Fibroblast of skin of left quadriceps (primary cell): ENCODE measurements at regions not wholly inside any gene's neighbourhood (a gene's known extent, or its start where the extent isn't known, plus 50 kb on each side); places are given as distances from the start of the nearest gene placed in this dataset.
A peak's percentile ranks its signal among the peaks of the same experiment; 100 is the strongest.
"Not testable (repeated sequence)": the region's sequence is repeated elsewhere in the genome, so short reads cannot be mapped to it uniquely, and the experiment has no call there.

Experiments
- DNase-seq, 2 experiments: peaks; one replicate each; pipeline ENCODE4 v3.0.0-alpha.2; 2013; ENCODE audit warnings: low read depth in 2 of 2

DNA sequence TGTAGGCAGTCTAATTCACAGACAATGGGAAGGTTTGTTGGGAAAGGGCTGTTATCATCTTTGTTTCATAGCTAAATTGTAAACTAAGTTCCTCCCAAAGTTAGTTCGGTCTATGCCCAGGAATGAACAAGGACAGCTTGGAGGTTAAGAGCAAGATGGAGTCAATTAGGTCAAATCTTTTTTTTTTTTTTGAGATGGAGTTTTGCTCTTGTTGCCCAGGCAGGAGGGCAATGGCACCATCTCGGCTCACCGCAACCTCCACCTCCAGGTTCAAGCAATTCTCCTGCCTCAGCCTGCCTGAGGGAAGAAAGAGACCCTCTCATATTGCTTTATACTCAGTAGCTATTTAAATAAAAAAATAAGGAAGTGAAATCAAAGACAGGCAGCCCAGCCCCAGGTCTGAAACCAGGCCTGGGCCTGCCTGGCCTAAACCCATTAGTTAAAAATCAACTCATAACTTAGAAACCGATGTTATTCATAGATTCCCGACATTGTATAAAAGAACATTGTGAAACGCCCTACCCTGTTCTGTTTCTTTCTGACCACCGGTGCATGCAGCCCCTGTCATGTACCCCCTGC is 297.4 kb upstream of the SGCG start:
- DNase-seq = no peak

DNA sequence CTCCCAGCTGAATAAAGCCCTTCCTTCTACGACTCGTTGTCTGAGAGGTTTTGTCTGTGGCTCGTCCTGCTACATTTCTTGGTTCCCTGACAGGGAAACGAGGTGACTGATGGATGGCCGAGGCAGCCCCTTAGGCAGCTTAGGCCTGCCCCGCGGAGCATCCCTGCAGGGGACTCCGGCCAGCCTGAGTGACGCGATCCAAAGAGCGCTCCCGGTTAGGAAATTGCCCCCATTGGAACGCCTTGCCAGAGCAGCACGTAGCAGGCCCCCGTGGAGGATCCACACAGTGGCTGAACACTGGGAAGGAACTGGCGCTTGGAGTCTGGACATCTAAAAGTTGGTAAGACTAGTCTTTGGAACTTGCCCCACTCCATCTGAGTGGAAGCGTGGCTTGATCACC is 296.8 kb upstream of the SGCG start:
- no peak for DNase-seq

DNA sequence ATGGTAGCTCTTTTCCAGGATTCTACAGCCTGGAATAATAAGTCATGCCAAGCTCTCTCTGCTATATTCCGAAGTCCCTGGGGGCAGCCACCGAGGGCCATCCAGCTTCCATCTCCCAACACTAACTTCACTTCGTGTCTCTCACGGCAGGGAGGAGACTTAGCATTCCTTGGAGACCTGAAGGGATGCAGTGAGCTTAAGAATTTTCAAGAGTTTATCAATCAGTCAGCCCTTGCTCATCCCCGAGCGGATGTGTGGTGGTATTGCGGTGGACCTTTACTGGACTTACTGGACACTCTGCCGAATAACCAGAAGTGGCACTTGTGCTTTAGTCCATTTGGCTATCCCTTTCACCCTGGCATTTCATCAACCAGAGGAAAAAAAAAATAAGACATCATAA is 294.7 kb upstream of the SGCG start:
- not testable (repeated sequence) for DNase-seq

DNA sequence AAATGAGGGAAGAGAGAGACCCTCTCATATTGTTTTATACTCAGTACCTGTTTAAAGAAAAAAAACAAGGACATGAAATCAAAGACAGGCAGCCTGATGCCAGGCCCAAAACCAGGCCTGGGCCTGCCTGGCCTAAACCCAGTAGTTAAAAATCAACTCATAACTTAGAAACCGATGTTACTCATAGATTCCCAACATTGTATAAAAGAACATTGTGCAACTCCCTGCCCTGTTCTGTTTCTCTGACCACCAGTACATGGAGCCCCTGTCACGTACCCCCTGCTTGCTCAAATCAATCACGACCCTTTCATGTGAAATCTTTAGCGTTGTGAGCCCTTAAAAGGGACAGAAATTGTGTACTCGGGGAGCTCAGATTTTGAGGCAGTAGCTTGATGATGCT is 291.4 kb upstream of the SGCG start:
- DNase-seq = not testable (repeated sequence)

DNA sequence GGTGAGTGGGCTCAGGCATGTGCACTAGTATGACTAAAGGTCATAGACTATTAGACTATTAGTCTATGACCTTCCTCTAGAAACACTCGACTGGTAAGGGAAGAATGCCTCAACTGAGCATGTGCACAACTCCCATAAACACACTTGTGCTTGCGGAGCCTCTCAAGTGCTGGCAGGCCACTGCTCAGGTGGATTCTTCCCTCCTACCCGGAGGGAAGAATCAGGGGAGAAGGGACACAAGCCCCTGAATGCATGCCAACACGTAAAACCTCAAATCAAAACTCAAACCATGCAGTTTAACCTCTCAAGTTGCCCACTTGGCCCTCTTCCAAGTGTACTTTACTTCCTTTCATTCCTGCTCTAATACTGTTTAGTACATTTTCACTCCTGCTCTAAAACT is 287.6 kb upstream of the SGCG start:
- DNase-seq = no peak

DNA sequence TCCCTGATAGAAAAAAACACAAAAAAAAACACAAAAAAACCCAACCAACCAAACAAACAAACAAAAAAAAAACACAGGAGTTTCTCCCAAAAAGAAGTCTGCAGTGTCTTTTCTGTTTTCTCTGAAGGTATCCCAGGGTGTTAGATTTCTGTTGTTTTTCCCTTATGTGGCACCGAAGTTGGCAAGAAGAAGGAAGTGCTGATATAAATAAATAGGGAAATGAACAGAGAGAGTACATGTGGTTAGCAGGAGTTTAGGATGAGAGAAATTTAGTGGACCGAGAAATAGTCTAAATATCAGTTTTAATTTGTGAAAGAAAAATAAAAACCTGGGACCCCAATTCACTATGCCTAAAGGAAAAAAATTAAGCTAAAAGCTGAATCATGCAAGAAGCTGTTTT is 287.0 kb upstream of the SGCG start:
- DNase-seq = no peak

DNA sequence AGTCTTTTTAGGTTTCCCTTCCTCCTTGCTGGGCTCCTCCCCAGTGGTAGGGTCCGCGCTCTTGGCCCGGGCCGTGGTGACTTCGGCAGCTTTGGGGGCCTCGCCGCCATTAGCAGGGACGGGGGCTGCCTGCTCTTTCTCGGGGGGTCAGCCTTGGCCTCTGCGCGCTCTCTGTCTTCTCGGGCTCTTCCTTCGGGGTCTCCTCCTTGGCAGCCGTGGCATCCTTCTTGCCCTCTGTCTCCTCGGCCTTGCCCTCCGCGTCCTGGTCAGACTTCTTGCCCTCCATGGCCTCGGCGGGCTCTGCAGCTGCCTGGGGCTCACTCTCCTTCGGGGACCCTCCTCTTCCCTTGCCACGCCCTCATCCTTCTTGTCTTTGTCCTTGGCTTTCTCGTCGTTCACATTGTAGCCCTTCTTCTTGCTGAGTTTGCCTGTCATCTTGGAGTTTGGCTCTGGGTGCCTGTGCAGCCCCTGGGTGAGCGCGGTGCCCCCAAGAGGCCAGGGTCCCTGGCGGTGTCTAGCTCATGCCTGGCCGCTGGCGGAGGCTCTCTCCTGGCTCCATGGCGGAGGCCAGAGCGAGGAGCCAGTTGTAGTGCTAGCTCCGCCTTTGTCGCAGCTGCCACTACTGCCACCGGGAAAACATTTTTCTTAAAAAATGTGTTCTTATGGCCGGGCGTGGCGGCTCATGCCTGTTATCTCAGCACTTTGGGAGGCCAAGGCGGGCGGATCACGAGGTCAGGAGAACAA is 283.0 kb upstream of the SGCG start:
- DNase-seq = no peak

DNA sequence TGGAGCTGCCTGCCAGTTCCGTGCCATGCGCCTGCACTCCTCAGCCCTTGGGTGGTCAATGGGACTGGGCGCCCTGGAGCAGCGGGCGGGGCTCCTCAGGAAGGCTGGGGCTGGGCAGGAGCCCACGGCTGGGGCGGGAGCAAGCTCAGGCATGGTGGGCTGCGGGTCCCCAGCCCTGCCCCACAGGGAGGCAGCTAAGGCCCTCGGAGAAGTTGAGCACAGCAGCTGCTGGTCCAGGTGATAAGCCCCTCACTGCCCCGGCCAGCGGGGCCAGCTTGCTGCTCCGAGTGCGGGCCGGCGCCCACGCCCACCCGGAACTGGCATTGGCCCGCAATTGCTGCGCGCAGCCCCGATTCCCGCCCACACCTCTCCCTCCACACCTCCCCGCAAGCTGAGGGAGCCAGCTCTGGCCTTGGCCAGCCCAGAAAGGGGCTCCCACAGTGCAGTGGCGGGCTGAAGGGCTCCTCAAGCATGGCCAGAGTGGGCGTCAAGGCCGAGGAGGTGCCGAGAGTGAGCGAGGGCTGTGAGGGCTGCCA is 280.3 kb upstream of the SGCG start:
- not testable (repeated sequence) for DNase-seq

DNA sequence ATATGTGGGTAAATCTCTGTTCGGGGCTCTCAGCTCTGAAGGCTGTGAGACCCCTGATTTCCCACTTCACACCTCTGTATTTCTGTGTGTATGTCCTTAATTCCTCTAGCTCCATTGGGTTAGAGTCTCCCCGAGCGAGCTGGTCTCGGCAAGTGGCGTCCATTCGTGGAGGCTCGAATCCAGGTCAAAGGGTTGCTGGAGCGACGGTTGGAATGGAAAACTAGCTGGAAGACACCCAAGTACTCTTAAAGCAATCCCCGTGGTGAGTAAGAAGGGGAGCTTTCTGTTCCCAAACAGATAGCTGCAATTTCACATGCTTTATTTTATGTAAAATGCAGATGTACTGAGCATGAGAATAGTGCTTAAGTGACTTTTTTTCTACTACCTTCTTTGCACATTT is 277.5 kb upstream of the SGCG start:
- DNase-seq = no peak

DNA sequence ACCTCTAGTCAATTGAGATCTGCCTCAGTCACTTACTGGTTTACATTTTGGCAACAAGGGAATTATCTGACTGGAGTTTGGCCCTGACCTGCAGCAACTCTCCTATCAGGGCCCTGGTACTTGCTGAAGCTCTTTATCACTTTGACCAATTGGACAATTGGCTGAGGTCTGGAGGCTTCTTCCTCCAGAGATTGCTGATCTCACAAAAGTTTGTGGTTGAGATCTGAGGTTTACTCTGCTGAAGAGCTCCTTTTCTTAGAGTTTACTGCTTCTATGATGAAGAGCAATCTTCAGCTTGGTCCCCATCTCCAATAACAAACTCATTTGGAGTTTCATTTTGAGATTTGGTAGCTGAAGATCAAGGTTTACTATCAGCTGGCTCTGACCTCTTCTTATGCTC is 276.9 kb upstream of the SGCG start:
- no peak for DNase-seq

DNA sequence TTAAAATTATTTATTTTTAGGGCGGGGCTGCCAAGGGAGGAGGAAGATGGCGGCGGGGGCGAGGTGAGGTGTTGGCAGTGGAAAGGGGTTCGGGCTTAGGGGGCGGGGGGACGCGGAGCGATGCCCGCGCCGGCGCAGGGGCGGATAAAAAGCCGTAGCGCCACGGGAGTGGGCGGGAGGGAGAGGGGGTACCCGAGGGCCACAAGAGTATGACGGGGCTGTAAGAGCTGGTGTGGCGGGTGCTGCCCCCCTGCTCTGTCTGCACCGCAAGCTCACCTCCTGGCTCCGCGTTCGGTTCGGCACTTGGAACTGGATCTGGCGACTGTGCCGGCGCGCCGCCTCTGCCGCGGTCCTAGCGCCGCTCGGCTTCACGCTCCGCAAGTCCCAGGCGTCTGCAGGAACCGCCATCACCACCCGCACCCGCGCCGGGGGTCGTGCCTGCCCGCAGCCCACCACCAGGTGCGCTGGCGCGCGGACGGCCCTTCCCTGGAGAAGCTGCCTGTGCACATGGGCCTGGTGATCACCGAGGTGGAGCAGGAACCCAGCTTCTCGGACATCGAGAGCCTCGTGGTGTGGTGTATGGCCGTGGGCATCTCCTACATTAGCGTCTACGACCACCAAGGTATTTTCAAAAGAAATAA is 265.2 kb upstream of the SGCG start:
- DNase-seq = peak in 1 of 2 experiments; percentile 10

DNA sequence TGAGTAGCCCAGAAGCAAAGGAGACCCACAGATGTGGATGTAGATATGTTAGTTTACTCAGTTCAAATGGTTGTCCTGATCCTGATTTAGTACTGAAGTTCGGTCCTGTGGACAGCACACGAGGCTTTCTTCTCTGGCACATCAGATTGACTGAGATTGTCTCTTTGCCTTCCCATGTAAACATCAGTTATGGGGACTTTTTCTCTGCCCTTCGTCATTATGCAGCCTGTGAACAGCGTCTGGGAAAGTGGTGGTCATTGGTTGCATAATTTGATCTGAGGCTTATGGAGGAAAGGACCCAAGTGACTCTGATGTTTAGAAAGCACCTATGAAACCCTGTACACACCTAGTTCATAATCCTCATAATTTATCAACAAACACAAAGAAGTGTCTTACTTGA is 264.5 kb upstream of the SGCG start:
- DNase-seq = not testable (repeated sequence)

DNA sequence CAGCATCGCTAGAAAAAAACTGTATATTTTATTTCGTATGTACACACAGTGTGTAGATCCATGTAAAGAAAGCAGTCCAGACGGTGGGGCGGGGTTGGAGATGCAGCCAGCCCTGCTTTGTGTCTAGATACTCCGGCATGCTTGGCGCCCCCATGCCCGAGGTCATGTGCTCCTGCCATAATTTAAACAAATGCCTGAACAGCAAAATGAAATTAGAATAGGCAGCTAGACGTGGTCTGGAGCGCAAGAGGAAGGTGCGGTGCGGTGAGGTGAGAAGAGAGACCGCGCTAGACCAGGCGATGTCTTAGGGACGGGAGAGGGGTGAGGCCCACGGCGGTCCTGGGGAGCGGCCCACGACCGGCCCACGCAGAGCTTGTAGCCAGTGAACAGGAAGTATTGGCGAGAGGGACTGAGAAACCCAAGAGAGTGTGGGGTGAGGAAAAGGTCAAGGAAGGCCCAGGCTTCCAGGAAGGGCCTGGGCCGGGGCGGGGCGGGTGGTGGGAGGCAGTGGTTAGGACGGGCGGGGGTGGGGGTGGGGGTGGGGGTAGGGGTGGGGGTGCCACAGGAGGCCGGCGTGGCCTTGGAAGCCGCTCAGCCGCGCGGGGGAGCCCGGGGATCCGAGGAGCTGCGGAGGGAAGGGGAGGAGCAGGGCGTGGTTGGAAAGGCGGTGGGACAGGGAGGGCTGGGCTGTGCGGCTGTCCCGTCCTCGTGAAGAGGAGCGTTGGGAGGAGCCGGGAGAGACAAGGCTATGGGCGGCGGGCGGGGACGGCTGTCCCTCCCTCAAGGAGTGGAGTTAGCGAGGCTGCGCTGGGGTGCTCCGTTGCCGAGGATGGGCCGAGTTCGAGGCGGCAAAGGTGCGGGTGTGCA is 254.7 kb upstream of the SGCG start:
- DNase-seq = peak in 1 of 2 experiments; percentile 10

DNA sequence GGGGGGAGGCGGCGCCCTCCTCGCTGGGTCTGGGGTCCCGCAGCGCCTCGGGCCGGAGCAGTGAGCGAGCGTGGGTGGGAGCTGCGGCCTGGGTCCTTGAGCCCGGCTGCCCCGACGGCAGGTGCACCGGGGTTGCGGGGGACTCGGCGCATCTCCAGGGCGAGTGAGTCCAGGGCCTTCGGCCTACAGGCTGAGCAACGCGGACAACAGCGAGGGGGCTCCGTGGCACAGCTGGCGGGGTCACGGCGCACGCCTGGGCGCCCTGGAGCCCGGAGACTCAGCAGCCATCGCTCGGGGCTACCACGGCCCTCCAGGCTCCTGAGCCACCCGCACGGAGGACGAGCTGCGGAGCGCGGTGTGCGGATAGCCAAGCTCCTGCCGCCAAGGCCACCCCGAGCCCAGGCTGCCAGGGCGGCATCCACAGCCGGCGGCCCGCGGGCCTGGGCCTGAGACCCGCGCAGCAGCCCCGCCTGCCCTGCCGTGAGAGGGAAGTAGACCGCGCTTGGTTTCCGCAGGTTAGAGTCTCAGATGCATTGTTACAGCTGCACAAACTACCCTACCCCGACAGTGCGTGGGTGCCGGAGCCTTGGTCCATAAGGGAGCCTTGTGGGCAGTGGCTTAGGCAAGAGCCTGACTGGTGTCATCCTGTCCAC is 253.9 kb upstream of the SGCG start:
- no peak for DNase-seq

DNA sequence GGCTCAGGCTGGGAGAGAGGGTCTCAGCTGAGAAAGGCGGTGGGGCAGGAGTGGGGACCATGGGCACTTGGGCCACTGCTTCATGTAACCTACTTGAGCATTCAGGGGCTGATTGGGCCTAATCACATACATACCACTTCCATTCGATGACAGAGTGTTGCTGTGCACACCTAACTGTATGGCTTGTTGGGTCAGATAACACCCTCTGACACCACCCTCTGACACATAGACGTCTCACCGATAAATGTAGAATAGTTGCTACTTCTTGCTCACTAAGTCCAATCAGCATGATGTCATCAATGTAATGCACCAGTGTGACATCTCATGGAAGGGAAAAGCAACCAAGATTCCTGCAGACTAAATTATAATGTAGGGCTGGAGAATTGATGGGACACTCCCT is 252.9 kb upstream of the SGCG start:
- DNase-seq = not testable (repeated sequence)

DNA sequence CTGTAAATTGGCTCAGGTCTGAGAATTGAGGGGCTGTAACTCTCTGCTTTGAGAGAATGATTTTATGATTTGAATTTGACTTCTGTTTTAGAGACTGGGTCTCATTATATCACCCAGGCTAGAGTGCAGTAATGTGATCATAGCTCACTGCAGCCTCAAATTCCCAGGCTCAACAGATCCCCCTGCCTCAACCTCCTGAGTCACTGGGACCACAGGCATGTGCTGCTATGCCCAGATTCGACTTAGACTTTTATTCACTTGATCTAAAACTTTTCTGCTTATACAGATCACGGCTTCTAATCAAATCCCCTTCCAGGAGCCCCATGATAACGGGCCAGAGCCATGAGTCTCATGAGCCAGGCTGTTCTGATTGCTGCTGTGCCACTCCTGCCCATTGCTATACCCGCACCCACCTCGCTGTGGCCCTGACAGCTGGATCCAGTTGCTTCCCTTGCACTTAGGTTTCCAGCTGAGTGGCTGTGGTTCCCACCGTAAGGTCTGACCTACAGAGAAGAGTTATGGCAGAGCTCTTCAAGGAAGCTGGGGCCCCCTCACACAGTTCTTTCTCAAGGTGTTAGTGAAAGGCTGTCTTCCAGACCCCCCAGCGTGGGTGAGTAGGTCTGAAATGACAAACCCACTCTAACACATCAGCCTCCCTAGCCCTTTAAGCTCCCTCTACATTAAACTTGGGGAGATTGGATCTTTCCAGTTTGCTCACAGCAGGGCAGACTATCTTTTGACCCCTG is 251.2 kb upstream of the SGCG start:
- DNase-seq = peak in 1 of 2 experiments; percentile 8

DNA sequence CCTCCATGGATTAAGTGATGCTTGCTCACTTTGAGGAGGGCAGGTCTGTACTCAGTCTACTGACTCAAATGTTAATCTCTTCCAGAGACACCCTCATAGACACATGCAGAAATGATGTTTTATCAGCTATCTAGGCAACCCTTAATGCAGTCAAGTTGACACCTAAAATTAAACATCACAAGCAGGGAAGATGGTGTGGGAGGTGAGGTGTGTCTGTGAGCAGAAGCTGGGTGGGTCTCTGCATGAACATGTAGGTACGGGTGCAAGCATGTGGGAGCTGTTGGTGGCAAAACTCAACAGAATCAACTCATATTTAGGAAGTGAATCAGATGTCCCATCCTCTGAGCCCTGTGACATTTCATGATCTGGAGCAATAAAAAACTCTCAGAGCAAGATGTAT is 249.2 kb upstream of the SGCG start:
- no peak for DNase-seq

DNA sequence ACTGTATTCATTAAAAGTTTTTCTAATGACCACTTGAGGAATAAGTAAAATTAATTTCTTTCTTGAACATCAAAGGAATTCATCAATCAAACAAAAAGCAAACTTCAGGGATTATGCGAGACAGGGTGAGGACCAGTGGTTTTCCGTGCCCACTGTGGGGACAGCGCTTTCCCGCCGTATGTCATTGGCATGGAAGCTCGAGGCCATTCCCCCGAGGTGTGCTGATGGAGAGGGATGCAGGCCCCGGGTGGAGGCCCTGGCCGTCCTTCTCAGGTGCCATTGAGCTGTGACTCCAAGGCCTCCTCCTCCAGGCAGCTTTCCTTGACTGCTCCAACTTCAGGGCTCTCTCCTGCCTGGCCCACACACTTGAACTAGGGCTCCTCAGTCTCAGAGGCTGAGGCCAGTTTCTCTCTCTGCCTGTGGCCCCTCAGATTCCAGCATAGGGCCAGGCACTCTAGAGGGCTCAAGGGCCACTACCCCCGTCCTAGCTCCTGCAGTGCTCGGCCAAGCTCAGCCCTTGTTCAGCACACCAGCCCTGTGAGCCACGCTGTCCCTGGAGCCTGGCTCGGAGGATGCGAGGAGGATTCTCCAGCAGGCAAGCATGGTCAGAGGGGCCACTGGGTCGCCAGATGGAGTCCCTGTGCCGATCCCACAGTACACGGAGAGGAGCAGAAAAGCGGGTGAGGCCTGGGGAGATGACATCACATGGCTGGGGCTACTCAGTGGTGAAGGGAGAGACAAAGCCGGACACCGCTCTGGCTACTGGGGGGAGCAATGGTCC is 248.0 kb upstream of the SGCG start:
- DNase-seq = not testable (repeated sequence)

DNA sequence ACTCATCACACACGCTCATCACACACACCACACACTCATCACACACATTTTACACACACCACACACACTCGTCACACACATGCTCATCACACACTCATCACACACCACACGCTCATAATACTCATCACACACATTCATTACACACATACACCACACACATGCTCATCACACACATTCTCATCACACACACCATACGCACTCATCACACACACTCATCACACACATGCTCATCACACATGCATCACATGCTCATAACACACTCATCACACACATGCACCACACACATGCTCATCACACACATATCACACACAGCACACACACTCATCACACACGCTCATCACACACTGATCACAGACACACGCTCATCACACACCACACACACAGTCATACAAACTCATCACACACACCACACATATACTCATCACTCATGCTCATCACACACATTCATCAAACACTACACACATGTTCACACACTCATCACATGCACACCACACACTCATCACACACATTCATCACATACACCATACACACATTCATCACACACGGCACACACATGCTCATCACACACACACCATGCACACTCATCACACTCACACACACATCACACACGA is 247.1 kb upstream of the SGCG start:
- DNase-seq = no peak
